GM20431 (cell line): ENCODE measurements at regions not wholly inside any gene's neighbourhood (a gene's known extent, or its start where the extent isn't known, plus 50 kb on each side); places are given as distances from the start of the nearest gene placed in this dataset.
"Not testable (repeated sequence)": the region's sequence is repeated elsewhere in the genome, so short reads cannot be mapped to it uniquely, and the experiment has no call there.

Experiments used
- in situ Hi-C: fragments of 300-500 bp; cut with MseI, MboI; formaldehyde crosslinking; loops from one replicate; pipeline ENCODE4 v1.15.0; 2020; ENCODE audit warnings: low sequenced_read_pairs; ENCODE audit not compliant: unreplicated experiment

- in situ Hi-C loops = no loop called here
Measured at GRCh38 chr15:38111070-38111469, 141.6 kb upstream of the SPRED1 start.

DNA sequence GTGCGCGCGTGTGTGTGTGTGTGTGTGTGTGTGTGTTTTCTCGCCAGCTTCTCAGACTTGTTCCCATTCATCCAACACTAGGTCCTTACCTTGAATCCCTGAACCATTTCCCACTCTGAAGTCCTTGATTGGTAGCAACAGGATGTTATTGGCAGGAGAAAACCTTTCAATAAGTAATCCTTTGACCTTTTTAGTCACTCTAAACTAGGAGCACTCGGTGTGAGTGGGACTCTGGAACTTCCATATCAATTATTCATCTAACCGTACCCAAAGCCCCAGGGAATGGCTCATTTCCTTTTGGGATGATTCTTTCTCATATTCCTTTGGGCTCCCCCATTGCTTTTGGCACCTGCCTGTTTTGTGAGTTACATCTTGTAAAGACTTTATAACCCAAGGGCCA, 140.2 kb upstream of the SPRED1 start:
- in situ Hi-C loops = no loop called here

DNA sequence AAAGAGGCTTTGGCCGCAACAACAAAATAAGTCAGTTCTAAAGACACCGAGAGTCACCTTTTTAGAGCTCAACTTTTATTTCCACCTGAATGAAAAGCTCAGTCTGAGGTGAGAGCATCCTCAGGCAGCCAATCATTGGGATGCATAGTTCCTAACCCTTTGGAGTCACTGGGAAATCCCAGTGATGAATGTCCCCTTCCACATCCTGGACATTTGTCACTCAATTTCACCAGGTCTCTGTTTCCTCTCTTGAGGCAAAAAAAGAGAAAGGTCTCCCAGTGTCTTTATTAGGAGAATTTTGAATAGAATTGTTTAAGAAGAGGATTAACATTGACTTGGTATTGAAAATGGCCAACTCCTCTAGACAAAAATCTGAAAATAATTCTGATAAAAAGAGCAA, 137.5 kb upstream of the SPRED1 start:
- in situ Hi-C loops = no loop called here

DNA sequence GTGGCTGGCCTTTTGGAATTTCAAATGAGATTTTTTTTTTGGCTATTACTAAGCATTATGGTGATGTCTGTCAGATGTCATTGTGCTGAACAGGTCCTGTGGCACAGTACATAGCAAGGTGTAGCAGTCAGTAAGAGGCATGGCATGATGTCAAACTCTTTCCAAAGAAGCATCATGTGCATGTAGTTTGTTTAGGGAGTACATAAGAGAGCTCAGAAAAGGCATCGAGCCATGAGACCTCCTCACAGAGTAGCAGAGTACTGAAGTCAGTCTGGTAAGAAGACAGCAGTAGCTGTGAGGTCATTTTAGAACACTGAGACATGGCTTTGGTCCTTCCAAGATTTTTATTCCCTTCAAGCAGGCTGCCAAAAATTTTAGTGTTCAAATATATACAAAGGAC, 134.9 kb upstream of the SPRED1 start:
- in situ Hi-C loops = no loop called here

- in situ Hi-C loops = not testable (repeated sequence)
Measured at GRCh38 chr15:38119865-38120264, 132.8 kb upstream of the SPRED1 start.

DNA sequence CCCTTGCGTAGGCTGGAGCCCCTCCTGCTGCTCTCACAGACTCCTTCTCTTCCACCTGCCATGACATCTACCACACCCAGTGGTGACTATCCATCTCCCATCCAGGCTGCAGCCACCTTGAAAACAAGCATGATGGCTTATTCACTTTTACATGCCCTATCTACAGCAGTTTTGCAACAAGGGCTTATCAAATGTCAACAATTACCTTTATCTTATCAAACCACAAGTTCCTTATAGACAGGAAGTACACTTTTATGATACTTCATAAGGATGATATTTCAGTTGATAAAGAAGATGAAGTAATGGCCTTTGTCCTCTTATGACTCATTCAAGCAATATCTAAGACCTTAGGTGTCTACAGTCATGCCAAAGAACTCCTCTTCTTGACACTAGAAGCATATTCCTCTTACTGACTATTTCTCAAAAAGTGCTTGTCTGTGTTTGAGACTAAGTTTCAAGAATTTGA, 125.3 kb upstream of the SPRED1 start:
- in situ Hi-C loops = no loop called here

- in situ Hi-C loops = no loop called here
Measured at GRCh38 chr15:38128341-38128781, 124.3 kb upstream of the SPRED1 start.

- in situ Hi-C loops = no loop called here
Measured at GRCh38 chr15:38128921-38129320, 123.7 kb upstream of the SPRED1 start.

GRCh38 chr15:38129531-38130204, 123.0 kb upstream of the SPRED1 start:
- in situ Hi-C loops = no loop called here

- in situ Hi-C loops = no loop called here
Measured at GRCh38 chr15:38130205-38130567, 122.5 kb upstream of the SPRED1 start.

GRCh38 chr15:38130740-38131498, 121.7 kb upstream of the SPRED1 start:
- in situ Hi-C loops = no loop called here

DNA sequence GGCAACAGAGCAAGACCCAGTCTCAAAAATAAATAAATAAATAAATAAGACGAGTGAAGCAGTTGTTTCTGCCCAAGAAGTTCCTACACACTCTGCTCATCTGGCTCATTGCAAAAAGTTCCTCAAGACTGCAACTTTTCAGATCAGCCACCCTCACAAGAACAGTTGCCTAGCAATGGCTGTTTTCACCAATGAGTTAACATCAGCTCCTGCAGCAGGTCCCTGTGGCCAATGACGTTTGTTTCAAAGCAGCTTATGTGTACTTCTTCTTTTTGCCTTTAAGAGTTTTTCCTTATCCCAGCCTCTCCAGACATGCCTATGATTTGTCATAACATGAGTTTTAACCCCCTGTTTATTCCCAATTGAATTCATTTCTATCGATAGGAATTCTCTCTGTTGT, 118.4 kb upstream of the SPRED1 start:
- in situ Hi-C loops = no loop called here

DNA sequence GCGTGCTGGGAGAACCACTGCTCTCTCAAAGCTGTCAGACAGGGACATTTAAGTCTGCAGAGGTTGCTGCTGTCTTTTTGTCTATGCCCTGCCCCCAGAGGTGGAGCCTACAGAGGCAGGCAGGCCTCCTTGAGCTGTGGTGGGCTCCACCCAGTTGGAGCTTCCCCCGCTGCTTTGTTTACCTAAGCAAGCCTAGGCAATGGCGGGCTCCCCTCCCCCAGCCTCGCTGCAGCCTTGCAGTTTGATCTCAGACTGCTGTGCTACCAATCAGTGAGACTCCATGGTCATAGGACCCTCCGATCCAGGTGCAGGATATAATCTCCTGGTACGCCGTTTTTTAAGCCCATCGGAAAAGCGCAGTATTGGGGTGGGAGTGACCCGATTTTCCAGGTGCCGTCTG, 110.4 kb upstream of the SPRED1 start:
- in situ Hi-C loops = not testable (repeated sequence)

- in situ Hi-C loops = no loop called here
Measured at GRCh38 chr15:38144921-38145320, 107.7 kb upstream of the SPRED1 start.

DNA sequence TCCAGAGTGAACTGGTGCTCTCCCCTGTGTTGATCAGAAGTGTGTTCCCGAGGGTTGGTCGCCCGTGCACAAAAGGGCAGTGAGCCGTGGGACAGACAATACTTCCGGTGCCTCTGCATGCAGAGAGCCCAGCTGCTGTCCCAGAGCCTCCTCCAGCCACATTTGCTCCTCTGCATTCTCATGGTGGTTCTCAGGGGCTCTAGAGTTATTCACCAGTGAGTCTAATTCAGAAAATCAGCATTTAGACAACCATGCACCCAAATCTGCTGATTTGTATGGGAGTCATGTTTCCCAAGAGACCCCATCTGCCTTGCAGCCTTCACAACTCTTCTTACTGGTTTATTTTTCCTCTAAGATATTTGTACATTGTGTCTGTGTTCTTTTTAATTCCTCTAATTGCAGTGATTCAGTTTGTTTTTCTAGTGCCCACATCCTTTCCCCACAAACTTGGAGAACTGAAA, 107.0 kb upstream of the SPRED1 start:
- in situ Hi-C loops = no loop called here

DNA sequence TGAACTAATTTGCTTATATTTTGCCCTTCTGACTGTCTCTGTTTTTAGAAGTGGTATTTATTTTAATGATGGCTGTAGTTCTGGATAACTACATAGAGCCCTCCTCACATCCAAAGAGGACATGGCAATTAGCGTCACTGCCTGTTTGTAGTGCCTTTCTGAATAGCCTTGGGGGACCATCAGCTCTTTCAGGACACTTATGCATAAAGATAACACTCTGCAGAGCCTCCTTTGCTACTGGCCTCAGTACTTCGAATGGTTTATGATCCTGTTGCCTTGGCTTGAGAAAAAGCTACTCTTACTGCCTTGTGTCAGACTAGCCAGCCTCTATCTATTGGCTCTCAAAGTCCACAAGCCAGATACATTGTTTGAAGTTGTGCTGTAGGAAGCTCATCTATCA, 105.4 kb upstream of the SPRED1 start:
- in situ Hi-C loops = no loop called here

GRCh38 chr15:38148471-38148870, 104.2 kb upstream of the SPRED1 start:
- in situ Hi-C loops = no loop called here

GRCh38 chr15:38149315-38149714, 103.3 kb upstream of the SPRED1 start:
- in situ Hi-C loops = no loop called here

GRCh38 chr15:38150148-38150547, 102.5 kb upstream of the SPRED1 start:
- in situ Hi-C loops = no loop called here

DNA sequence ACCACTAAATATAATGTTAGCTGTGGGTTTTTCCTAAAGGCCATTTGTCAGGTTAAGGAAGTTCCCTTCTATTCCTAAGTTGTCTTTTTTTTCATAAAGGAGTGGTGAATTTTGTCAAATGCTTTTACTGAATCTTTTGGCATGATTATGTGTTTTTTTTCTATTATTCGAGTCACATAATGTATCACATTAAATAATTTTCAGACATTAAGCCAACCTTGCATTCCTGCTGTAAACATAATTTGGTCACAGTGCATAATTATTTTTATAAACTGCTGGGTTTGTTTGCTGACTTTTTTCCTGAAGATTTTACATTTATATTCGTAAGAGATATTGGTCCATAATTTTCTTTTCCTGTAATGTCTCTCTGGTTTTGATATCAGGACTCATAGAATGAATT, 101.8 kb upstream of the SPRED1 start:
- in situ Hi-C loops = no loop called here

GRCh38 chr15:38153781-38154180, 98.9 kb upstream of the SPRED1 start:
- in situ Hi-C loops = no loop called here

DNA sequence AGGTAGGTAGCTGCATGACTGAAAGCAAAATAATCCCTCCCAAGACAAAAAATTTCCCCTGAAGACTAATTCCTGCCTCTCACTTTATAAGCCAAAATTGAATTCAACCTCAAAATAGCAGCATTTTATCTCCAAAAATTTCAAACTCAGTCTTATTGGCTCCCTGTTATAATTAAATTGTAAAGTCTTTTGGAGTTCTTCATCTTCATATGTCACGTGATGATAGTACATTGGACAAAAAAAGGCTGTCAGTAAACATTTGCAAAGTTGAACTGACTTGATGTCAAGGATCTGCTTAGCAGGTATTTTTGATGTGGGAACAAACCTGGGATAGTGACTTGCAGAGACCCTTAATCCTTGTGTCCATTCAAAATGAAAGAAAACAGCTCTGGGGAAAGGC, 98.4 kb upstream of the SPRED1 start:
- in situ Hi-C loops = no loop called here
